Natural killer cell (primary cell): ENCODE measurements at regions not wholly inside any gene's neighbourhood (a gene's known extent, or its start where the extent isn't known, plus 50 kb on each side); places are given as distances from the start of the nearest gene placed in this dataset.
"Not testable (repeated sequence)": the region's sequence is repeated elsewhere in the genome, so short reads cannot be mapped to it uniquely, and the experiment has no call there.

Experiments used
- ATAC-seq, 3 donors: fragments of 150-1000 bp in 2 of 3; fragments of 200-7000 bp in 1 of 3; cut with Tn5 transposase; 1 replicate in 1 of 3; 2 replicates in 2 of 3; pipeline ENCODE4 v1.10.0; 2021; ENCODE audit warnings: mild to moderate bottlenecking in 2 of 3, moderate library complexity in 2 of 3
- DNase-seq, 2 donors: peaks; one replicate each; pipeline versions ENCODE4 v3.0.0 to v3.0.0-alpha.2; 2013 to 2021; ENCODE audit warnings: mixed read lengths in 1 of 2
- H3K27ac ChIP-seq: one replicate; pipeline ENCODE4 v1.5.1; 2013; ENCODE audit warnings: mild to moderate bottlenecking, low read length
- H3K27me3 ChIP-seq: one replicate; pipeline ENCODE4 v1.6.1; 2013; ENCODE audit warnings: low read length; ENCODE audit not compliant: control insufficient read depth, insufficient read depth
- H3K36me3 ChIP-seq: one replicate; pipeline ENCODE4 v1.6.1; 2013; ENCODE audit warnings: low read length; ENCODE audit not compliant: control insufficient read depth, insufficient read depth
- H3K4me1 ChIP-seq: one replicate; pipeline ENCODE4 v1.6.1; 2013; ENCODE audit warnings: low read length; ENCODE audit not compliant: control insufficient read depth, insufficient read depth
- H3K4me3 ChIP-seq: one replicate; pipeline ENCODE4 v1.5.1; 2013; ENCODE audit warnings: low read length
- H3K9me3 ChIP-seq: one replicate; pipeline ENCODE4 v1.6.1; 2013; ENCODE audit warnings: low read length; ENCODE audit not compliant: control insufficient read depth, insufficient read depth
- H3K27ac Mint-ChIP-seq, 2 donors: one replicate each; pipeline ENCODE4 v1.8.0; 2022; ENCODE audit warnings: mild to moderate bottlenecking in 2 of 2, mixed read lengths in 2 of 2, moderate library complexity in 1 of 2
- H3K27me3 Mint-ChIP-seq, 2 donors: one replicate each; pipeline ENCODE4 v1.8.0; 2022; ENCODE audit warnings: low read depth in 2 of 2, mixed read lengths in 2 of 2
- H3K36me3 Mint-ChIP-seq: one replicate; pipeline ENCODE4 v1.8.0; 2022; ENCODE audit warnings: mixed read lengths
- H3K4me1 Mint-ChIP-seq, 2 donors: one replicate each; pipeline ENCODE4 v1.8.0; 2022; ENCODE audit warnings: mixed read lengths in 2 of 2
- H3K4me3 Mint-ChIP-seq: one replicate; pipeline ENCODE4 v1.8.0; 2022; ENCODE audit warnings: mild to moderate bottlenecking, moderate library complexity, mixed read lengths
- H3K9me3 Mint-ChIP-seq, 2 donors: one replicate each; pipeline ENCODE4 v1.8.0; 2022; ENCODE audit warnings: mixed read lengths in 2 of 2
- WGBS: methylation state at CpG from one replicate; pipeline ENCODE4 v1.1.7; 2013; ENCODE audit warnings: missing lambda C conversion rate; ENCODE audit not compliant: insufficient coverage; 5-methylcytosine and 5-hydroxymethylcytosine counted together
- intact Hi-C: fragments of 100-400 bp; cut with micrococcal nuclease; formaldehyde crosslinking; loops from one replicate; pipeline ENCODE4 v1.14.2; 2022
- TF ChIP-seq, protein P1 (sequence below): fragments of 200-600 bp; IDR thresholded peaks from one replicate; pipeline ENCODE4 v1.8.0; 2022; ENCODE audit warnings: antibody characterized with exemption

- ATAC-seq (no peak), DNase-seq (no peak)
- no peaks in the 10 kb centered on the region for H3K9me3 Mint-ChIP-seq
- no peak overlapping the region for H3K4me3 Mint-ChIP-seq
- H3K4me1 Mint-ChIP-seq, result no peaks in the 10 kb centered on the region
- H3K4me1 ChIP-seq, result no peaks in the 10 kb centered on the region
- intact Hi-C loops, result no loop called here
- TF ChIP-seq, protein P1, sequence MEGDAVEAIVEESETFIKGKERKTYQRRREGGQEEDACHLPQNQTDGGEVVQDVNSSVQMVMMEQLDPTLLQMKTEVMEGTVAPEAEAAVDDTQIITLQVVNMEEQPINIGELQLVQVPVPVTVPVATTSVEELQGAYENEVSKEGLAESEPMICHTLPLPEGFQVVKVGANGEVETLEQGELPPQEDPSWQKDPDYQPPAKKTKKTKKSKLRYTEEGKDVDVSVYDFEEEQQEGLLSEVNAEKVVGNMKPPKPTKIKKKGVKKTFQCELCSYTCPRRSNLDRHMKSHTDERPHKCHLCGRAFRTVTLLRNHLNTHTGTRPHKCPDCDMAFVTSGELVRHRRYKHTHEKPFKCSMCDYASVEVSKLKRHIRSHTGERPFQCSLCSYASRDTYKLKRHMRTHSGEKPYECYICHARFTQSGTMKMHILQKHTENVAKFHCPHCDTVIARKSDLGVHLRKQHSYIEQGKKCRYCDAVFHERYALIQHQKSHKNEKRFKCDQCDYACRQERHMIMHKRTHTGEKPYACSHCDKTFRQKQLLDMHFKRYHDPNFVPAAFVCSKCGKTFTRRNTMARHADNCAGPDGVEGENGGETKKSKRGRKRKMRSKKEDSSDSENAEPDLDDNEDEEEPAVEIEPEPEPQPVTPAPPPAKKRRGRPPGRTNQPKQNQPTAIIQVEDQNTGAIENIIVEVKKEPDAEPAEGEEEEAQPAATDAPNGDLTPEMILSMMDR, result no peak
- WGBS, result 95% methylated on average over 6 of the region's 6 CpGs
- no peaks in the 10 kb centered on the region for H3K9me3 ChIP-seq
- no peaks in the 10 kb centered on the region for H3K27me3 ChIP-seq
- no peaks in the 10 kb centered on the region for H3K36me3 Mint-ChIP-seq
- H3K27me3 Mint-ChIP-seq, result peaks cover 0 to 2% of the 10 kb centered on the region in 2 donors
- no peaks in the 10 kb centered on the region for H3K36me3 ChIP-seq
- no peak overlapping the region for H3K27ac Mint-ChIP-seq
- H3K4me3 ChIP-seq, result no peak overlapping the region
- H3K27ac ChIP-seq, result no peak overlapping the region
Observed at GRCh38 chr13:40355126-40355724, 311.2 kb downstream of the FOXO1 start.

GRCh38 chr13:40356011-40356410 lies 310.4 kb downstream of the FOXO1 start:
- Mint-ChIP-seq H3K27me3 (peaks cover 0 to 2% of the 10 kb centered on the region in 2 donors), H3K27ac (no peak overlapping the region), H3K9me3 (no peaks in the 10 kb centered on the region), H3K4me1 (no peaks in the 10 kb centered on the region), H3K4me3 (no peak overlapping the region), H3K36me3 (no peaks in the 10 kb centered on the region)
- TF ChIP-seq, protein P1, result no peak
- no peaks in the 10 kb centered on the region for H3K9me3 ChIP-seq
- no peaks in the 10 kb centered on the region for H3K36me3 ChIP-seq
- no peaks in the 10 kb centered on the region for H3K4me1 ChIP-seq
- no peaks in the 10 kb centered on the region for H3K27me3 ChIP-seq
- WGBS, result 96% methylated on average over 6 of the region's 6 CpGs
- H3K27ac ChIP-seq, result no peak overlapping the region
- H3K4me3 ChIP-seq, result no peak overlapping the region
- DNase-seq, result no peak
- intact Hi-C loops, result no loop called here
- no peak for ATAC-seq

DNA sequence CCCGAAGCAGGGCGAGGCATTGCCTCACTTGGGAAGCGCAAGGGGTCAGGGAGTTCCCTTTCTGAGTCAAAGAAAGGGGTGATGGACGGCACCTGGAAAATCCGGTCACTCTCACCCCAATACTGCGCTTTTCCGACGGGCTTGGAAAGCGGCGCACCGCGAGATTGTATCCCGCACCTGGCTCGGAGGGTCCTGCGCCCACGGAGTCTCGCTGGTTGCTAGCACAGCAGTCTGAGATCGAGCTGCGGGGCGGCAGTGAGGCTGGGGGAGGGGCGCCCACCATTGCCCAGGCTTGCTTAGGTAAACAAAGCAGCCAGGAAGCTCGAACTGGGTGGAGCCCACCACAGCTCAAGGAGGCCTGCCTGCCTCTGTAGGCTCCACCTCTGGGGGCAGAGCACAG lies 310.0 kb downstream of the FOXO1 start:
- H3K27ac Mint-ChIP-seq, intact Hi-C loops, H3K36me3 ChIP-seq, H3K4me1 ChIP-seq, H3K9me3 Mint-ChIP-seq, DNase-seq, H3K27me3 Mint-ChIP-seq, H3K4me1 Mint-ChIP-seq, H3K27me3 ChIP-seq, H3K36me3 Mint-ChIP-seq, H3K9me3 ChIP-seq, H3K4me3 ChIP-seq, ATAC-seq, H3K27ac ChIP-seq, H3K4me3 Mint-ChIP-seq: not testable (repeated sequence)
- WGBS, result 88% methylated on average over 21 of the region's 22 CpGs

DNA sequence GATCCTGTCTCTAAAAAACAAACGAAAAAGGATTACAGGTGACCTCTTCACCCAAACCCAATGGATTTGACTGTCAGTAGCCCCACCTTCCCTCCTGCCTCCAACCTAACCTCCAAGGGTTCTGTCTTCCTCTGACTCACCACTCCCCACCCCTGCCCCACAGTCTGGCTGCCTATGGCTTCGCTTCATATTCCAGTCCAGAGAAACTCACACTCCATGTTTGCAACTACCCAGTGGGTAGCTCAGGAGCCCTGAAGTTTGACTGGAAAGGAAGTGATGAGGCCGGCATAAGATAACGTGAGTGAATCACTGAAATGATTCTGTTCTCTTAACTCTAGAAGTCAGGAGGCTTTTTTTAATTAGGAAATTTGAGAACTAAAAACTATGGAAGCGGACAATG lies 303.9 kb downstream of the FOXO1 start:
- H3K36me3 ChIP-seq, result no peaks in the 10 kb centered on the region
- intact Hi-C loops, result no loop called here
- Mint-ChIP-seq H3K27ac (no peak overlapping the region), H3K4me1 (peaks cover 0 to 7% of the 10 kb centered on the region in 2 donors), H3K36me3 (no peaks in the 10 kb centered on the region), H3K27me3 (peaks cover 0 to 3% of the 10 kb centered on the region in 2 donors), H3K9me3 (no peaks in the 10 kb centered on the region), H3K4me3 (no peak overlapping the region)
- DNase-seq (no peak), ATAC-seq (no peak)
- H3K27me3 ChIP-seq, result no peaks in the 10 kb centered on the region
- H3K9me3 ChIP-seq, result no peaks in the 10 kb centered on the region
- H3K27ac ChIP-seq, result no peak overlapping the region
- H3K4me1 ChIP-seq, result no peaks in the 10 kb centered on the region
- H3K4me3 ChIP-seq, result no peak overlapping the region
- WGBS, result 94% methylated on average over 5 of the region's 5 CpGs
- TF ChIP-seq, protein P1, result no peak
